T-helper 1 cell treated with Interleukin-12 subunit alpha and Interleukin-12 subunit beta and Interleukin-4 antibody, amounts not matched to agents 30 ng/mL and 1 ng/mL, for 36 hours (primary cell): ENCODE measurements at regions not wholly inside any gene's neighbourhood (a gene's known extent, or its start where the extent isn't known, plus 50 kb on each side); places are given as distances from the start of the nearest gene placed in this dataset.

Experiments used
- intact Hi-C: fragments of 100-400 bp; cut with micrococcal nuclease; formaldehyde crosslinking; loops from one replicate; pipeline ENCODE4 v1.15.1; 2024

DNA sequence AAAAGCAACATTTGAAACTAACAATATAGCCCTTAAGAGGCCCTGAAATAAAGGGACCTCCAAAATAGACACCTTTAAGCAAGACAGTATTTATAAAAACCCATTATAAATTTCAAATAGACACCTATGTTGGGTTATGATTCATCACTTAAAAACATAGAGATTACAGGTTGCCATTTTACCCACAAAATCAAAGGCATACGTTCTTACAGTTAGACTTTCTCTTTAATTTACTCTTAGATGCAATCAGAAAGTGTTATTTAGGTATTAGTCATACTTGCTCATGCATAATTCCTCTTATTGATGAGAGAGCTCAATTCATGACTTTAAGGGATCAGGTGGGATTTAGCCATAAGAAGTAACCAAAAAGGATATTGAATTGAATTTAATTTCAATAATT is 51.5 kb upstream of the TMEM200A start:
- intact Hi-C loops = no loop called here

- intact Hi-C loops = no loop called here
Observed at GRCh38 chr6:130313206-130313605, 52.6 kb upstream of the TMEM200A start.

DNA sequence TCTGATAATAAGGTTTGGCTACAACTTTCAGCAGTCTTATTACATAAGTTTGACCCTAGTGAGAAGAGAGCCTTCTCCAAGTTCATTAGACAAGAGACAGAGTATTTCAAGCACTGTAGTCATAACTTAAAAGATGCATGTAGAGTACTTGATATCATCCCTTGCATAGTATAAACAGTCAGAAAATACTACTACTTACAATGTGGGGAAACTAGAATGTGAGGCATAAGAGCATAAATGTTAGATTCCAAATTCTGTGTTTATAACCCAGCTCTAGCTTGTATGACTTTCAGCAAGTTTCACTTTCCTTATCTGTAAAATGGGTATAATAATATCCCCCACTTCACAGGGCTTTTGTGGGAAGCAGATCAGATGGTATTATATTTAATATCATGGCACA is 56.8 kb upstream of the TMEM200A start:
- intact Hi-C loops = no loop called here

DNA sequence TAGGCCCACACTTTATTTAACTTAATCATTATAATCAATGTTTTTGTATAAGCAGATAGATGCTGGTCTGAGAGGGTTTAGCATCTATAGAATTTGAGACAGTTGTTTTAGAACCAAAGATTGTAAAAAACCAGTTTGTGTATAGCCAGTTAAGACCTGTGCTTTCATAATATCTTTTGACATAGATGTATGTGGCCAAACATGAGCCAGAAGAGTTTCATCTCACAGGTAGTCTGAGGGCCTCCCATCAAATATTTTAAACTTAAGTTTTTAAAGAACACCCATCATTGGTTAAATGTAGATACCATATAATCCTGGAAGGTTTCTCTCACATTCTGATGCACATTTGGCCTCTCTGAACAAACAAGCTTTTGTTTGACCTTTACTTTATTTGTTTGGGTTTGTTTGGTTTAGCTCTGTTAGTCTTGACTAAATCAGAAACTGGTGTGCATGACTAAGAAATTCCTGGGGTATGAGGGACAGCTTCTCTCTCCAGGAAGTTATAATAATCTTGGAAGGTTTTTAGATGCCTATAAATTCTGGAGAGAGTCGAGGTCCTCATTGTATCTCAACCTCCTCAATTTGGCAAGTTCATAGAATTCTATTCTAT is 58.0 kb upstream of the TMEM200A start:
- intact Hi-C loops = no loop called here

- intact Hi-C loops = no loop called here
Observed at GRCh38 chr6:130306377-130306776, 59.4 kb upstream of the TMEM200A start.

GRCh38 chr6:130303431-130303830 is 62.4 kb upstream of the TMEM200A start:
- intact Hi-C loops = no loop called here

DNA sequence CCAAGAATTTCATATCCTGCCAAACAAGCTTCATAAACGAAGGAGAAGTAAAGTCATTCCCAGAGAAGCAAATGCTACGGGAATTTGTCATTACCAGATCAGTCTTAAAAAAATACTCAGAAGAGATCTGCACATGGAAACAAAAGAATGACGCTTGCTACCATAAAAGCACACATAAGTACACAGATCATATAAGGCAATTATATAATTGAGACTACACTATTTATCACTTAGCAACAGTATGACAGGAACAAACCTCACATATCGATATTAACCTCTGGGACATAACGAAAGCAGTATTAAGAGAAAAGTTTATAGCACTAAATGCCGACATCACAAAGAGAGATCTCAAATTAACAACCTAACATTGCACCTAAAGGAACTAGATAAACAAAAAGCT is 67.6 kb upstream of the TMEM200A start:
- intact Hi-C loops = no loop called here

DNA sequence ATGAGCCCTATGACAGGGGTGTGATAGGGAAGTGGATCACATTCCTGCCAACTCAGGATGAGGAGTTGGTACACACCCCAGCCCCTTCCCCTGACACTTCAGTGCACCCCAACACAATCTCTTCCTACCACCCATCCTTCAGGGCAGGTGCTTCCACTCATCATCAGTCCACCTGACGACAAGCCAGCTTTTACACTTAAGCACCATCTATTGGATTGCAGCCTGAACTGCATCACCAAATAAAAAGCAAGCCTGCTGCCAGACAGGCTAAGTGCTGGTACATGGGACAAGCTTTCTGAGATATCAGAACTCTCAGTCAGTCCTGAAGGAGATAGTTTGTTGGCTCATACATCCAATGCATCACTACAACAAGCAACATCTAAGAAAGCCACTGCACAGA is 69.0 kb upstream of the TMEM200A start:
- intact Hi-C loops = no loop called here

DNA sequence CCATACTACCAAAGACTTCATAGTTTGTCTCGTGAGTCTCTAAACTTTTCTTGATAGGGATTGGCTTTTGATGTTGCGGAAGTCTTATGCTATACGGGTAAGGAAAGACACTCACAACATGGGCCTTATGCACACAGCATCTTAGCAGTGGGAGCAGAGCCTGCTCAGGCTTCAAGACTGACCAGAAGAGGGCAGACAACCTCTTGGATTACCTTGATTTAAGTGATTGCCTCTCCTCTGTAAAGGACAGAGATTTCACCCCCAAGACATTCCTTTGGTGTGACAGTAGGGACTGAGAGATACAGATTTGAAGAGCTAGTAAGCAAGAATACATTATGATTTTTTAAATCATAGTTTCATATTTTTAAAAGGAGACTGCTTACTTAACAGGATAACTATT is 71.0 kb upstream of the SAMD3 start:
- intact Hi-C loops = loop anchor here (1.0 to 2.0 kb wide), 5 partner anchors 27 to 579 kb away; no protein-coding TSS in a partner anchor

DNA sequence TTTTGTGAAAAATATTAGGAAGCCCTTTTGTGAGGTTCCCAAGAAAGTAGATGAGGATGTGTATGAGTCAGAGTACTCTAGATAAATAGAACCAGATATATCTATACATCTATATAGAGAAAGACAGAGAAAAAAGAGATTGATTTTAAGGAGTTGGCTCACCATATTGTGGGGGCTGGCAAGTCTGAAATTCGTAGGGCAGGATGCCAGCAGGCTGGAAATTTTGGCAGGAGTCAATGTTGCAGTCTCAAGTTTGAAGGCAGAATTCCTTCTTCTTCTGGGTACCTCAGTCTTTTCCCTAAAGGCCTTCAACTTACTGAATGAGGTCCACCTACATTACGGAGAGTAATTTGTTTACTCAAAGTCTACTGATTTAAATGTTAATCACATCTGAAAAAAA is 65.3 kb upstream of the SAMD3 start:
- intact Hi-C loops = loop anchor here (10.0 kb wide), 1 partner anchor 523 kb away; no protein-coding TSS in a partner anchor

DNA sequence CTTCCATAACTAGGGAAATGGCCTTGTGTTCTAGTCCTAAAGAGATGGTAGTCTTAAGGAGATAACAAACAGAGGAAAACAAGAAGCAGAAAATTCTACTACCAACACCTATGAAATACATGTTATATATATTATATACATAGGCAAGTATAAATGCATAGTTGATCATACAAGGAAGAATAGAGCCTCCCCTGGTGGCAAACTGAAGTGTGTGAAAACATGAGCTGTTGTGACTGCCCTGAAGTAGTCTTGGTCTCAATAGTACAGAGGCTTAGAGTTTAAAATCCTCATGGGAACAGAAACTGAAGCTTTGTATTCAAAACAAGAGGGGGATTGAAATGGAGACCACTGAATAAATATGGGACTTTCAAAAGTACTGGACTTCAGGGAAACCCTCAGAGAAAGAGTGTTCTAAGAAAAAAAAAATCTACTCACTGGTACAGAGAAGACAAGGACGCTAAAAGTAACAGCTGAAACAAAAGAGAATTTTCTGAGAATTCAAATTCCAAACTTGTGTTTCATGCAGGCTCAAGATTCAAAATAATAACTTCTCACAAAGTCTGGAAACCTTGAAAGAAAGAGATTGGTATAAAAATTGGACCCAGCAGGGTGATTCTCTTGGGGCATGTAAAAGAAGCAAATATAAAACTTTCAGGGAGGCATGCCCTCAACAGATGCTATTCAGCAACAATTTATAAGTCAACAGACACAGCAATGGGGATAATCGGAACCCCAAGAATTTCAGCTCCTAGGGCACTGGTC is 59.7 kb upstream of the SAMD3 start:
- intact Hi-C loops = loop anchor here (1.0 to 10.0 kb wide), 13 partner anchors 21 to 561 kb away; no protein-coding TSS in a partner anchor

DNA sequence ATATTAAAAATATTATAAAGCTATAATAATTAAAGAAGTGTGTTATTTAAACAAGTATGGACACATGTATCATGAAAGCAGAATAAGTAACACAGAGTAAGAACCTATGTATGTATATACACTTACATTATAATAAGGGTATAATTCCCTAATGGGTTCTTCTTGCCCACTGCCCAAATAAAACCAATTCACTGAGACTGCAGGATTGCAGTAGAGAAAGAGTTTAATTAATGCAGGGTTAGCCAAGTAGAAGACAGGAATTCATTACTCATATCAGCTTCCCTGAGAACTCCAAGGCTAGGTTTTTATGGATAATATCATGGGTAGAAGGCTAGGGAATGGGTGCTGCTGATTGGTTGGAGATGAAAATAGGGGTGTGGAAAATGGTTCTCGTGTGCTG is 53.8 kb upstream of the SAMD3 start:
- intact Hi-C loops = no loop called here

DNA sequence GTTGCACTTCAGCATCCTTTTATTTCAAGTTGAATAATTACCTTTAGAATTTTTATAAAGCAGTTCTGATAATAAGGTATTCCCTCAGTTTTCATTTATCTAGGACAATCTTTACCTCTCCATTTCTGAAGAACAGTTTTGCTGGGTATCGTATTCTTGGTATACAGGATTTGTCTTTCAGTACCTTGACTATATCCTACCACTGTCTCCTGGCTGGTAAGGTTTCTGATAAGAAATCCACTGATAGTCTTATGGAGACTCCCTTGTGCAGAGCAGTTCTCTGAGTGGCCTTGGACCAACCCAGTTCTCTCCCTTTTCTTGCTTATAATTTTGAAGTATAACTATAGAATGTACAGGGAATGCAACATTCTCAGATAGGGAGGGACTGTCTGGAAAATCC is 51.3 kb upstream of the SAMD3 start:
- intact Hi-C loops = no loop called here
